H54 (cell line): ENCODE measurements at regions not wholly inside any gene's neighbourhood (a gene's known extent, or its start where the extent isn't known, plus 50 kb on each side); places are given as distances from the start of the nearest gene placed in this dataset.
A peak's percentile ranks its signal among the peaks of the same experiment; 100 is the strongest.

Experiments used
- DNase-seq: peaks from one replicate; pipeline ENCODE4 v3.0.0; 2011; ENCODE audit warnings: low spot score, mixed read lengths; ENCODE audit not compliant: insufficient read length
- FAIRE-seq: peaks from 3 replicates; lab custom pipeline; 2011; peaks lifted over from hg19 to GRCh38; lab: Jason Lieb, UNC
- POLR2A ChIP-seq: IDR thresholded peaks from 2 replicates; pipeline ENCODE4 v1.6.1; 2011; ENCODE audit warnings: low read depth, mild to moderate bottlenecking, low read length

DNA sequence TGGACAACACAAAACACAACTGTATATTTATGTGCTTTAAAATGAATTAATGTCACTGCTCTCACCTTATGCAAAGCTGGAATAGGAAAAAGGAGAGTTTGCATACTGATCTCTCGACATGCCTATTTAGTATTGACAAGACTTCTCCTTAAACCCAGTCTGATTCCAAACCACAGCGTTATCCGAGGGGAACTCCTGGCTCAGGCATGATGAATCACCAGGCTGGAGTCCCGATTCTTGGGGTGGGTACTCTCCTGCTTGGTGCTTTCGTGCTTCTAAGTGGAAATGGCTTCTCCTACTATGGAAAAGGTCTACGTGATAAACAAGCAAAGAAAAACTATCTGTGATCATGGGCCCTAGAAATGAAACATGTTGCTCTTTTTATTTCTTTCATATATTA is 88.9 kb upstream of the SLC35G4 start:
- TF ChIP-seq POLR2A: no peak
- FAIRE-seq: no peak
- DNase-seq: no peak

DNA sequence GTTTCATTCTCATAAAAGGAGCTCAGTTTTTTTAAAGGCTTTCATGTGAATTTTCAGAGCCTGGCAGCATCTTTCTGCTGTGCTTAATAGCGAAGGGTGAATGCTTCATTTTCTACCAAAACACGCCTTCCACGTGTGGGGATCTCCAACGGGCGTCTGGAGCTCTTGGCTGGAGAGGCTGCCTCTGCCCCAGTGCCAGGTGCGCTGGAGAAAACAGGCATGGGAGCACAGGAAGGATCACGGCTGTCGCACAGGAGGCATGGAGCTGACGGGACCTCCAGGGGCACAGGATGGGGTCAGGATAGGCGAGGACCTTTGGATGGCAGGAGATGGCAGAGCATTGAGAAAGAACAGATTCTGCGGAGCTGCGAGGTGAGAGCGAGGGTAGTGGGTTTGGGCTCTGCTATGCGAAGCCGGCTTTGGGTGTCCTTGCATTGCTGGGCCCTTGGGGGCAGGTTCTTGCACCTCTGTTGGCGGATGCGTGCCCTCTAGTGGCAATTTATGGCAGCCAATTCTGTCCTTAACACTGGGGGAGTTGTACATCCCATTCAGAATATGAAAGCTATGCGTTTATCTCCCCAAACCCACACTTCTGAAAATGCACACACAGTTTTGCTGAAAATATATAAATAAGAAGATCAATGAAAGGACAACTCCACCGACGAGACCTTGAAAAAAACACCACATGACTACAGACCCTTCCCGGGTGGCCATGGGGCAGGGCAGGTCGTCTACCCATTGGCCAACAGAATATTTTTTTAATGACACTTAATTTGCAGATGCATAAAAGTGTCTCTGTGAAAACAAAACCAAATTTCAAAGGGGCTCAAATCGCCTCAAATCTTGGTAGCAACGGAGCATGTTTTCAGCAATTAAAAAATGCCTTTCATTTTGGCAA is 90.4 kb upstream of the SLC35G4 start:
- peak; percentile 49 for DNase-seq
- FAIRE-seq: no peak
- TF ChIP-seq POLR2A: no peak

DNA sequence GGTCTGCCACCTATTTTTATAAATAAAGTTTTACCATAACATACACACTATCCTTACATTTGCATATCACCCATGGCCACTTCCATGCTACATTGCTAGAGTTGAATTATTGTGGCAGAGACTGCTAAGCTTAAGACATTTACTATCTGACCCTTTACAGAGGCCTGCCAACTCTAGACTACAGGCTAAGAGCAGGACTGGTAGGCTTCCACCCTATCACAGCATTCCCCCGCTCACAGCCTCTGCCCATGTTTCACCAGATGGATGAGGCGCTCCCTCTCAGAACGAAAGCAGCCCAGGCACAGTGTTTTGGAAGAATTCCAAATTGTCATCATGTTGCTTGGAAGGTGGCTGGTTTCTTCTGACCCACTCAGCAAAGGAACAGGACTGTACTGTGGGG is 91.7 kb upstream of the SLC35G4 start:
- no peak for TF ChIP-seq POLR2A
- DNase-seq: no peak
- FAIRE-seq: no peak

DNA sequence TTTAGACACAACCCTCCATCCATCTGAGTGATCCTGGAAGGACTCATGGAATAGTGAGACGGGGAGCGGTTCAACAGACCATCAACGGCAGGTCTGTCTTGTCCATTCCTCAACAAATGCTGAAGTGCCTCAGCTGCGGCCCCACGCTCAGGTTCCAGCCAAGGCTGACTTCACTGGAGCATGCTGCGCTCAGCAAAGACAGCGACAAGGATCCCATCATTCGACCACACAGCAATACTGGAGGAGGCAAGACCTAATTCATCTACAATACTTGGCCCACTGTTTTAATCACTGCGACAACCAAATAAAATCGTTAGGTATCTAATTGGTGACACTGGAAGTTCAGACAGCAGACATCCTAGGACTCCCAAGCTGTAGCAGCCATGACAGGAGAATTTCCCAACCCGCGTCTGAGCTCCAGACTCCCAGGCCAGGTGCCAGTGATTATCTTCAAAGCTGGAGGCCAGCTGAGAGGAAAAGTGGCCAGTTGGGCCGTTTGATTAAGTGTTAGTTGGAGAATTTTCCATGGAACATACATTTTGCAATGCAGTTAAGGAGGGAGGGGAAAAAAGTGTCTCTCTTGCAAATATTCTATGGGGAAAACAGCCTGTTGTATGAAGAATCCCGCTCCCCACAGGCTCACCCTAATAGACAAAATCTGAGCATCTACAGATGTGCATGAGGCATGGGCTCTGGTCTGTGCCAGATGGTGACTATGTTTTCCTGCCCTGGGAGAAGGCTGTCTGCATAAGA is 92.5 kb upstream of the SLC35G4 start:
- TF ChIP-seq POLR2A: no peak
- no peak for FAIRE-seq
- DNase-seq: no peak

DNA sequence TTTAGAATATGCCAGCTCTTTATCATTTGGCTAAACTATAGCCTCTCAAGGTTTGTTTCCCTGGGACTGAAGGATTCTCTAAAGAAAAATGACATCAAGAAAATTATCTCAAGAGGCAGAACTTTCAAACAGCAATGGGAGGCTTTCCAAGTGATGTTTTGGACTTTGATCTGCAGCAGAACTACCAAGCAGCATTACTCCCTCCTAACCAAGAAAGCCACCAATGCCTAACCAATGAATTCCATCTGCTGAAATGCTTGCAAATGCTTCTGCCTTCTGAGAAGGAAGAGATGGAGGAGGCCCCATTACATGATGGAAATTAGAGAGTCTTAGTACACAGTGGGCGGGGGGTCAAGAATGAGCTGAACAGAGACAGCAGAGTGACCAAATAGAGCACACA is 95.1 kb upstream of the SLC35G4 start:
- FAIRE-seq: no peak
- DNase-seq: no peak

DNA sequence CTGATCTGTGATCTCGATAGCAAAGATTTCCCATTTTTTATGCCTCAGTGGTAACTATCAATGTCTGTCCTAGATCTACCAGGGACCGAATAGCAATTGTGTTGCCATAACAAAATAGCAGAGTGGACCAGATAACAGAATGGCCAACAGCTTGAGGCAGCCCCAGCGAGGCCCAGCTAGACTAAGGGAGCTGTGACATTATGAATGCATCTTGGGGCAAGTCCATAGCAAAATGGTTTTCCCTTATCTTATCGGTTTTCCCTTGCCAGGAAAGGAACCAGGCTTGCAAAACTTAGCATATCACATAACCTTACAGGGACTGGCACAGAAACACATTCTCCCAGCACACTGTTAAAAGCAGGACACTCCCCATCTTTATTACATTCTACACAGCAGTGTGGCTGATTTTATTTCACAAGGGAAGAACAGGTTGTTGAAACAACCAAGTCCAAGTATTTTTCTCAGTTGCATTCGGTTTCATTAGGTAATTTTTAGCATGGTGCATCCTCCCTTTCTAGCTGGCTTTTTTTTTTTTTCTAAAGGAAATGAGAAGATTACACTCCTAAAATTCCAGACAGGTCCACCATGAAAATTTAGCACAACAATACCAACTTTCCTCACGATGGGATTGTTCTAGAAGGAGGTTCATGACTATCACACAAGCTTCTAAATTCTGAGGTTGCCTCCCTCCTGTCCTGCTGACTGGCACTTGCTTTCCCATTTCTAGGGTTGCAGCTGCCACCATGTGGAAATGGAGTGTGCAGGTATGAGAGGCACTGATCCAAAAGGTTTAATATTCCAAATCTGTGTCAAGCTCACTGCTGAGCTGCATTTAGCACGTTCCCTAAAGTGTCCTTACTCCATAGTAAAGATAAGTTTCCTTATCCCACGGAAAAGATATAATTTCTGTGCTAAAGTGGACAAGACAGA is 97.0 kb upstream of the SLC35G4 start:
- TF ChIP-seq POLR2A: no peak
- DNase-seq: no peak

More for the DNA sequence above, 95.1 kb upstream of the SLC35G4 start:
- TF ChIP-seq POLR2A: no peak

DNA sequence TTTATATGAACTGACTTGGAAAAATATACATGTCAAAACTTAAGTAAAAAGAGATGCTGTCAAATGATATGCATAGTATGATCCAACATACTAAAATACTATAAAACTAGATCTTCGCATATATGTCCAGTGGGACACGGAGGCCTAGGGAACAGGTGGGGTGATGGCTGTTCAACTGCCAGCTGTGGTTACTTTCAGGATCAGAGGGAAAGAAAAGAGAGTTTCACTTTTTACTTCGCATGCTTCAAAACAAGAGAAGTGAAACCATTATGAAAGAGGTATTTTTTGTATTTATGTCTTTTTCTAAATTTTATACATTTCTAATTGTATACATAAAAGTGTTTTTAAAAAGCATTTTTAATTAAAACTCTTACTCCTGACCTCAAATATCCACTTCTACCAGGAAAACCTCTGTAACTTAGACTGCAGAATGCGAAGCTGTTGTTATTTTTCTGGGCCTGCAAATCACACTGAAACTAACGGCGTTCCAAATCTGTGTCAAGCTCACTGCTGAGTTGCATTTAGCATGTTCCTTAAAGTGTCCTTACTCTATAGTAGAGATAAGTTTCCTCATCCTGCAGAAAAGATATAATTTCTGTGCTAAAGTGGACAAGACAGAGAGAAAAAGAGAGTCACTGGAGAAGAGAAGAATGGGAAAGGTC is 97.8 kb upstream of the SLC35G4 start:
- FAIRE-seq (no peak), DNase-seq (no peak)
- no peak for TF ChIP-seq POLR2A

More for the DNA sequence above, 97.0 kb upstream of the SLC35G4 start:
- peak; percentile 93 for FAIRE-seq

DNA sequence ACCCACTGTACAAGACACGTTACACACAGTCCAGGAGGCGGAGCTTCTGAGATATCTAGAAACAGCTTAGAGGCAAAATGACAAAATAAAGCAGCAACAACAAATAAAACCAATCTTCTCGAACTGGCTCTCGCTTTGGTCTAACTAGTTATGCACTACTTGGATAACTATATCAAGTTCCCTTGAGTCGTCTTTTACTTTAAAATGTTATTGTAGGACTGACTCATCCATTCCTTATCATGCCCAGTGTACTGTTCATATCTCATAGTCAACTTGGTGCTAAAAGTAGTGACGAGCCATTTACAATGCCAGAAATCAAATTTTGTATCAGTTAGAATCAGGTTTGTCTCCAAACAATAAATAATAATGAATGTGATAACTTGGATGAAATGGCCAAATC is 102.5 kb upstream of the SLC35G4 start:
- FAIRE-seq (peak; percentile 64), DNase-seq (peak; percentile 27)
- TF ChIP-seq POLR2A: no peak

DNA sequence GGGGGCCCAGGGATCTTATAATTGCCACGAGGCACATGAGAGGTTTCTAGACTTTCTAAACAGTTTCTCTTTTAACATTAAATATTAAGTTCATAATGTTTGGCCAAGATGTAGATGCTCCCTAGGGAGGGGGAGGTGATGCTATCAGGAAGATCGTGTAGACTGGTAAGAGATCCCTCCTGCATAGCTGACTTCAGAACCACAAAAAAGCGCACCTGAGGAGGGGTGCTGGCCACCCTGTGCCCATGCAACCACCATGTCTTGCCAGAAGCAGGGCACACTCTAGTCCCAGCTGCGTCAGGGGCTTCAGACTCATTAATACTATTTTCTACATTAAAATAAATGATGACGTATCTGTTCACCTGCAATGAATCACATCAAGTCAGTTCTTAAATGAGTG is 103.4 kb upstream of the SLC35G4 start:
- no peak for TF ChIP-seq POLR2A
- no peak for DNase-seq
- no peak for FAIRE-seq

DNA sequence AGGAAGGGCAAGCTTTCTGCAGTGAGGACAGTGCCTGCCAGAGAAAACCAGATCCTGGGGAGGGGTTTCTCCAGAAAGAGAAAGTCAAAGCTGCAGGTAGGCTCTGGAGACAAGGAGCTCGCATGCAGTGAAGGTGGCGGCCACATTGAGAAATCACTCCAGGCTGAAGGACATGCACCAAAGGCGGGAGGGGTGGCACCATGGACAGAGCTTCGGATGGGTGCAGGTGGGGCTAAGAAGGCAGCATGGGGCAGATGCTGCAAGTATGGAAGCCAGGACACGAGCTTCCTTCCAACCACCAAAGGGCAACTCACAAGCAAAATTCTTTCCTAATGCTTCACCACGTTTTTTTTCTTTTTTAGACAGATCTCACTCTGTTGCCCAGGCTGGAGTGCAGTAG is 104.4 kb upstream of the SLC35G4 start:
- FAIRE-seq: no peak
- no peak for TF ChIP-seq POLR2A
- no peak for DNase-seq

DNA sequence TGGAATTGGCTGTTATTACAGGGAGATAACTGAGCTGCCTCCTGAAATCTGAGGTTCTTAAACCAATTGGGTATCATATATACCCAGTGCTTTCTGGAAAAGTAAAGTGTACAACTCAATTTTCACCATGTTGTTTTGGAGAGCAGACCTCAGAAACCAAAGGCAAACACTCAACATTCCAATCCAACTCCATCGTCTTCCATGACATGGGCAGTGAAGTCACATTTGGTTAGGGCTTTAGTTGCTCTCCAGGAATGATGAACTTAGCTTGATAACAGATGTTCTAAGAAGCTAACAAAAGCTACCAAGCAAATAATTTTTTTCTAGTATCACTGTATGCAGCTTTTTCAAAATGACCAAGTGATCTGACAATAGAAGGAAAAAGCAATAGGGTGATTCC is 107.0 kb upstream of the SLC35G4 start:
- TF ChIP-seq POLR2A: no peak
- no peak for FAIRE-seq

DNA sequence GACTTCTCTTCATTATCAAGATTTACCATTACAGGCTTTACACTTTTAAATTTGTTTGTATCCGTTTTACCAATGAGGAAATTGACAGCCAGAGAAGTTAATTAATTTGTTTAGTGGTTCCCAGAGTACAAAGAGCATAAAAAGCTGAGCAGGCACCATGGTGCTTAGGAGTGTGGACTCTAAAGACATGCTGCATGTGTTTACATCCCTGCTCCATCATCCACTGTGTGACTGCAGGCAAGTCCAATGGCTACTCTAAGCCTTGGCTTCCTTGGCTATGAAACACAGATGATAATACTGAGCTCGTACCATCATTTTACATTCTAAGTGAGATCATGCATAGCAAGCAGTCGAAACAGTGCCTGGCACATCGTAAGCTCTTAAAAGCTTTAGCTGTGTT is 108.0 kb upstream of the SLC35G4 start:
- TF ChIP-seq POLR2A: no peak

More for the DNA sequence above, 107.0 kb upstream of the SLC35G4 start:
- no peak for DNase-seq

More for the DNA sequence above, 108.0 kb upstream of the SLC35G4 start:
- FAIRE-seq: no peak
- no peak for DNase-seq
